ENCODE measurements at regions not wholly inside any gene's neighbourhood (a gene's known extent, or its start where the extent isn't known, plus 50 kb on each side); places are given as distances from the start of the nearest gene placed in this dataset.

DNA sequence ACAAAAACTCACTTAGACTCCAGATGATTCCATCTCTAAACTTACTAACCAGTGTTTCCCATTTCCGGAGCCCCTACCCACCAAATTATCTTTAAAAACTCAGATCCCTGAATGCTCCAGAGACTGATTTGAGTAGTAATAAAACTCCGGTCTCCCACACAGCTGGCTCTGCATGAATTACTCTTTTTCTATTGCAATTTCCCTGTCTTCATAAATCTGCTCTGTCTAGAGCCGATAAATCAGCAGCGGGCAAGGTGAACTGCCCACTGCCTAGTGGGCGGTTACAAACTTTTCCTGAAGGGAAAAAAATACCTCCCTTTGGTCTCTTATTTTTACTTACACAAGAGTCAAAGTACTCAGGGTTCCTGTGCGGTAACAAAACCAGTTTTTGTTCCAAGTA, 624.4 kb upstream of the RORB start:
- TF ChIP-seq, protein P1, sequence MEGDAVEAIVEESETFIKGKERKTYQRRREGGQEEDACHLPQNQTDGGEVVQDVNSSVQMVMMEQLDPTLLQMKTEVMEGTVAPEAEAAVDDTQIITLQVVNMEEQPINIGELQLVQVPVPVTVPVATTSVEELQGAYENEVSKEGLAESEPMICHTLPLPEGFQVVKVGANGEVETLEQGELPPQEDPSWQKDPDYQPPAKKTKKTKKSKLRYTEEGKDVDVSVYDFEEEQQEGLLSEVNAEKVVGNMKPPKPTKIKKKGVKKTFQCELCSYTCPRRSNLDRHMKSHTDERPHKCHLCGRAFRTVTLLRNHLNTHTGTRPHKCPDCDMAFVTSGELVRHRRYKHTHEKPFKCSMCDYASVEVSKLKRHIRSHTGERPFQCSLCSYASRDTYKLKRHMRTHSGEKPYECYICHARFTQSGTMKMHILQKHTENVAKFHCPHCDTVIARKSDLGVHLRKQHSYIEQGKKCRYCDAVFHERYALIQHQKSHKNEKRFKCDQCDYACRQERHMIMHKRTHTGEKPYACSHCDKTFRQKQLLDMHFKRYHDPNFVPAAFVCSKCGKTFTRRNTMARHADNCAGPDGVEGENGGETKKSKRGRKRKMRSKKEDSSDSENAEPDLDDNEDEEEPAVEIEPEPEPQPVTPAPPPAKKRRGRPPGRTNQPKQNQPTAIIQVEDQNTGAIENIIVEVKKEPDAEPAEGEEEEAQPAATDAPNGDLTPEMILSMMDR (IDR thresholded peaks at IDR 0.05 in 4 of 5, conservative IDR thresholded peaks at IDR 0.05 in 1 of 5), result no peak
- TF ChIP-seq POLR2A (IDR thresholded peaks at IDR 0.05), result no peak

All from gastrocnemius medialis (tissue), 4 donors.